NCI-H2107 (cell line): ENCODE measurements at regions not wholly inside any gene's neighbourhood (a gene's known extent, or its start where the extent isn't known, plus 50 kb on each side); places are given as distances from the start of the nearest gene placed in this dataset.

Experiments used
- DNase-seq: peaks from one replicate; lab custom pipeline; 2025; lab: John Stamatoyannopoulos, UW

DNA sequence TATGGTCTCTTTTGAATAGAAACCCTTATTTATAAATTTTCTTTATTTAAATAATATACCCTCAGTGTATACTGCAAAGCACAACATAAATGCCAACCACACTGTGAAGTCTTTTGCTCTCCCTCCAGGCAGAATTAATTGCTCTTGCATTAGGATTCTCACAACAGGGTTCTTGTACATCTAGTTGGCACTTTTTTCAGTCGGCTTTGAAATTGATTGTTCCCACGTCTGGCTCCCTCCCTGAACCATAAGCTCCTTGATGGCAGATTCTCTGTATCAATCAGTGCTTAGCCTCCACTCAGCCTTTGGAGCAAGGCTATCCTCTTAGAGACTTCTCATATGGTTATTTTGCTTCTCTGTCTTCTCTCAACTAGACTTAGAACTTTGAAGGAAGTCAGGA lies 288.0 kb upstream of the POU3F2 start:
- DNase-seq: no peak

DNA sequence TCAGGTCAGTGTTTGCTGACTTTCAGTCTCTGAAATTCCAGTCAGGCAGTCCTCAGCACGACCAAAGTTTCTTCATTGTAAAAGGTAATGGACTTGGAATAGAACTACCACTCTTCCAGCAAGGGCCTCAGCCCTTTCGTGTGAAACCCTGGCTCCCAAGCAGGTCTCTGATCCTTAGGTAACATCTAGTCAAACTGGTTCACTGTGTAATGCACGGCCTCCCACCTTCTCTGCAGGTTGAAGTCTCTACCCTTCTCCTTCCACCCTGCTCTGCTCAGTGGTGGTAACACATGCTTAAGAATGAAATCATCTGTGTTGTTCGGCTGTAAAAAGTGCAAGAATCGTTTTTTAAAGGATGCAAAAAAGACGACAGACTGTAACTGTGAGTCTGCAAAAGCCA lies 287.2 kb upstream of the POU3F2 start:
- no peak for DNase-seq

DNA sequence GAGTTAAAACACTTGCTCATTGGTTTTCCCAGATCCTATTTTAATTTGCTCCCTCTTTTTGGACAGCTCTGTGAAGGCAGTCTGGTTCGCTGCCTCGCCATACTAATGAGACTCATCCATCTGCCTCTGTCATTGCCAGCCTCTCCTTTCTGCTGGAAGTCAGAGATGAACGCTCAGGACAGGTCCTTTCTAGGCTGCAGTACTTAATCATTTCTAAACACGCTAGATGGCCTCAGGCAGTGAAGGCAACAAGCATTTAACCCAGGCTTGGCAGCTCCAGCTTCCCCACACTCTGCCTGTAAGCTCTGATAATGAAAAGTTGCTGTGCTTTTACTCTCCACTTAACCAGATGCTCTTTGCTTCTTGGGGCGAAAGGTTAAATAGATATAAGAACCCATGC lies 286.7 kb upstream of the POU3F2 start:
- no peak for DNase-seq

DNA sequence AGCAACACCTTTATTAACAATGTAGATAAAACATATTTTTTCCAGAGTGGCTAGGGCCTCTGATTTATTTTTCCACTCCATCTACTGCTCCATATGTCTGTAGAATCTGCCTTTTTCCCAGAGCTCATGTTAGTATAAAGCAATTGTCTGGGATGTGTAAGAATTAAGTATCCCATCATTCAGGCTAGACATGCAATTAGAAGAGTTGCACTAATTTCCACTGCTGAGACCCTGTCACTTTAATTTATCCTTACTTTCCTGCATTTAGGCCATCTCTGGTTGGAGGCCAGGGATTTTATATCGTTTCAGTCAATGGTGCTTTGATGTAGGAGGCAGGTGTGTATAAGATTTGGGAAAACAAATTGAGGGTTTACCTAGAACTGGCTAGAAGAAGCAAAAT lies 286.1 kb upstream of the POU3F2 start:
- no peak for DNase-seq

DNA sequence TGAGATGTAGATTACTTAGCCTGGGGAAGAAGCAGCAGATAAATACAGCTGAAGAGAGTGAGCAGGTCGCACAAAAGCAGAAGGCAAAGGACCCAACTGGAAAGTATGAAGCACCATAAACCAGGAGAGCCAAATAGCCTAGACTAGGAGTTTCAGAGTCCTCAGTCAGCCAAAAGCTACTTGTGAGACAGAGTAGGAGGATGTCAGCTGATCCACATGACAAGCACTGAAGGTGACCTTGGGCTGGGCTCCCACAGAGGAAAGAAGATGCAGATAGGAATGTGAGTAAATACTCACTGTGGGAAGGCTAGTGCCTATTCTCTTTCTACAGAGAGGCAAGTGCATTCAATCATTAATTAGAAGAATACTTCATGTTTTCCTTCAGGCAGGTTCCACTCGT lies 274.0 kb upstream of the POU3F2 start:
- no peak for DNase-seq

DNA sequence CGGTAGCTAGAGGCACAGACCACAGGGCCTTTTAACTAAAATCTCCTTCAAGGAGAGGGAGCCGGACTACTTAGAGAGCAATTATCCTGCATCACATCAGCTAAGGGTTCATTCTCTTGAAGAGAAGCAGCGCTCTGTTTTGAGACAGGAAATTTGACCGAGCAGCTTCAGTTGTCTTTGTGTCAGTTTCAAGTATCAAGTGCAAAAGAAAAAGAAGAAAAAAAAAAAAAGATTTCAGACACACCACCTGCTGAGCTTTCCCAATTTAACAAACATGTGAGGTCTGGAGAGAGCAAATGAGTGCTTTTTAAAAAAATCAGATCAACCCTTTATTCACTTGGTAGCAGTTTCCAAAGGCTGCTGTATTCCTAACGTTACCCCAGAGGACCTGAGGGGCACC lies 273.5 kb upstream of the POU3F2 start:
- no peak for DNase-seq

DNA sequence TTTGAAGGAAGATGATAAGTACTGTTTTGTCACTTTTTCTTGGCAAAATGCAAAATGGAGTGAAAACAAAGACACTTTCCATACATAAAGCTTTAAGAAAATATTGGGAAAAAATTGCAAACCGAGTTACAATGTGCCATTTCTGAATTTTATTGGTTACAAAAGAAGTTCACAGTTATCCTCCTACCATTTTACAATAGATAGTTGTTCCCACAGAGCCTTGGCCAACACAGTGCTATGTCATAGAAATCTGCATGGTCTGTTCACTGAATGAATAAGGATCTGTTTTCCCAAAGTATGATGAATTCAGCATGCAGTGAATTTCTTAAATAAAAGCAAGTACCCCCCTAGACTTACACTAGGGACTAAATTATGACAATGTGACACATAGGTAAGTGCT lies 268.2 kb upstream of the POU3F2 start:
- DNase-seq: no peak

DNA sequence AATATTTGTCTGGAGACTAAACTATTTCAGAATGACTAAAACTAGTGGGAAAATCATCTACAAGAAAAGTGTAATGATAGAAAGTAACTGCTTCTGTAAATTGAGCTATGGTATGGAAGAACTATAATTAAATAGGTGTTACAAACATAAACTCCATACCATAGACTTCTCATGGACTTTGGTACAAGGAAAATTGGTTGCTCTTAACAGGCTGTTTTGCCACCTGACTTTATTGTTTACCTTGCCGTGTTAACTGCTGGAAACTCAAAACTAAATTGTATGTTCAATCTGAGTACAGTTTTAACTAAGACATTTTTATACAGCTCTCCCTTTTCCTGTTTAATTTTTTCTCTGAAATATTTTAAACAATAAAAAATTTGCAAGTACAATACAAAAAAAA lies 261.8 kb upstream of the POU3F2 start:
- no peak for DNase-seq

DNA sequence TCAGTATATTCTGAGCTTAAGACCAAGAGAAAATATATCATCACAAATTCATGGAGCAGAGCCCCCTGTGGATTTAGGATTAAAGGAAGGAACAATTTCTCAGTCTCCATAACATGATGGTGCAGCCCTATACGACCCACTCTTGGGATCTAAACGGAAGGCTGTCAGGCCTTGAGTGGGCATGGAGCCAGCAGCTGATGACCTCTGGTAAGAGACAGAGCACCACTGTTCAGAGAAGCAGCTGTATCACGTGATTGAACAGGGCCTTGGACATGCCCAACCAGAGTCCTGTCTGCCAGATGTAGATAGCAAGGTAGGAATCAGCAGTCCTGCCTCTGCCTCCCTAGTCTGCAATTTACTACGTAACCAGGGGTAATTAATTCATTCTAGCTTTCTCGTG lies 259.4 kb upstream of the POU3F2 start:
- DNase-seq: no peak

DNA sequence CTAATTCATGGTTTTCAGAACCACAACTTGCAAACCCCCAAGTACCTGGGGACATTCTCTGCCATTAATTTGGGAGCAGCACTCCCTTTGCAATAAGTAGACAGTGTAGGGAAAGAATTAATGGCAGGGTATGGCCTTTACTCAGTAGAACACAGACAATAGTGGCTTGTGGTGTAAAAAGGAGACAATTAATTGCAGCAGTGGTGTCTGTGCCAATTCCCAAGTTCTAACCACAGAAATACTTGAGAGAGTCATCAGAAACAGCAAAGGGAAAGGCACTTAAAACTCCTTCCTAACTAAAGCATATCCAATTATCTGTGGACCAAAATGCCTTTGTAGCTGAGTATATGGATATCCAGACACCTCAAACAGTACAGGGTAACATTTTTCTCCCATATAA lies 257.6 kb upstream of the POU3F2 start:
- no peak for DNase-seq

DNA sequence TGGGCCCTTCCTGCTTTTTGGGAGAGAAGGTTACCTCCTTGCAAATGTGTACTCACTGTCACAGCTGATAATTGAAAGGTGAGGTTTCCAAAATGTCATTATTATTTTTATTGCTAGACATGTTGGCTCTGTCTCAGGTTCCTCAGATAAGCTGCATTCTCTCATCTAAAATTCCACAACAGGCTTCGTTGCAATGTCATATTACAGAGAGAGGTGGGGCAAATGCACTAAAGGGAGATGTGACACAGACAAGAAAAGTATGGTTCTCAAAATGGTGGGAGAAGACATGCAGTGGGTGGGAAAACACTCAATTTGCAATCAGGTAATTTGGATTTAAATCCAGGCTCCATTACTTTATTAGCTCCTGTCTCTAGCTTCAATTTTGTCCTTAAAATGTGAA lies 256.4 kb upstream of the POU3F2 start:
- no peak for DNase-seq

DNA sequence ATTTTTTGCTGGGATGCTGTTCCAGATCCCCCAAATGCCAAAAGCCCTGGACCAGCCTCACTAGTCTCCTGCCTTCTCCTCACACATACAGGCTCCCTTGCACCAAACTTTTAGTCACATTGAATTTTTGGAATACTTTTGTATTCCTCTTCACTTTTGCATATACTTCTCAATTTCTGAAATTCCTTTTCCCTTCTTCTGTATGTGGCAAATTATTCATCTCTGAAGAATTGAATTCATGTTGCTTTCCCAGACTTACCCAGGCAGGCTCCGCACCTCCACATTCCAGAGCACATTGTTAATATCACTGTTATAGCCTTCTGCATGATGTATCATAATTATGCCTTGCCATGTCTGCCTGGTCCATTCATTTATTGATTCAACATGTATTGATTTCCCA lies 255.3 kb upstream of the POU3F2 start:
- no peak for DNase-seq

DNA sequence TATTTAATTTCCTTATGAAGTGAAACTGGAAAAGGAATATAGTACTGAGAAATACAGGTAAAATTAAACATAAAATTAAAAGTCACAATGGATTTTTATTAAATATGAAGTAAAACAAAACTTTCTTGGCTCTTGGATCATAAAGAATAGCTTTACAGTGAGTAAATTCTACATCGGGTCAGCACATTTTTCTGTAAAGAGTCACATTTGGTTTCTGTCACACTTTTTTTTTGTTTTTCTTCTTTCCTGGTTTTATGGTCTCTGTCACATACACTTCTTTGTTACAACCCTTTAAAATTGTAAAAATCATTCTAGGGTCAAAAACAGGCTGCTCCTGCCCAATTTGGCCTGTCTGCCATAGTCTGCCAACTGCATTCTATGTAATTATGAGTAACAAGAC lies 254.4 kb upstream of the POU3F2 start:
- DNase-seq: no peak

DNA sequence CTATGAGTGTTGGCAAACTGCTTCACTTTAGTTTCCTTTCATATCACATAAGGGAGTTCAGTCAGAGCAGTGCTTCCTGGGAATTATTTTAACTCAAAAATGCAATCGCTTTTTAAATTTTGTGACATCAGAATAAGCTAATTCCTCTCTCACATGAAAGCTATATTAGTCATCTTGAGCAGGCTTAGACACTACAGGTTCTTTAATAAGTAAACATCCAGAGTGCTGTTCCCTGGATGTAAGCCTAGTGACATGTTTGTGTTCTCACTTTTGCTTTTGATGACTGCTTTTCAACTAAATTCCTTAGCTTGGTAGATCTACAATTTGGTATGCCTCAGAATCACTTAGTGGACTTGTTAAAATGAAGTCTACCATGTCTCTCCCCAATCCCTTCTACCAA lies 252.7 kb upstream of the POU3F2 start:
- DNase-seq: no peak

DNA sequence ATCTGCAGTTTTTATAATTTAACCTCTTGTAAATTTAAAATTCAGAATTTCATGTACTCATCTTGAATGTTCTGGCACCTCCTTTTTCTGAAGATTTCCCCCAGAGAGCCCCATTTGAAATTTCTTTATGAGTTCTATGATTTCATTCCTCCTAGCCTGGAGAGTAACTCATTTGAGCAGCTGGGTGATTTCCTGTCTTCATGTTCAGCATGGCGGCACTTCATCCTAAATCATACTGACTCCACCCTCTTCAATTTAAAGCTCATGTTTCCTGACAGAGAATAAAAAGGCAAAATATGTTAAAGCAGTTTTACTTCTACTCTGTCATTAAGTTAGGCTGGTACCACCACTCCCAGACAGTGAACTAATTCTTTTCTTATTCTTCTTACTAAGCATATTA lies 250.9 kb upstream of the POU3F2 start:
- no peak for DNase-seq

DNA sequence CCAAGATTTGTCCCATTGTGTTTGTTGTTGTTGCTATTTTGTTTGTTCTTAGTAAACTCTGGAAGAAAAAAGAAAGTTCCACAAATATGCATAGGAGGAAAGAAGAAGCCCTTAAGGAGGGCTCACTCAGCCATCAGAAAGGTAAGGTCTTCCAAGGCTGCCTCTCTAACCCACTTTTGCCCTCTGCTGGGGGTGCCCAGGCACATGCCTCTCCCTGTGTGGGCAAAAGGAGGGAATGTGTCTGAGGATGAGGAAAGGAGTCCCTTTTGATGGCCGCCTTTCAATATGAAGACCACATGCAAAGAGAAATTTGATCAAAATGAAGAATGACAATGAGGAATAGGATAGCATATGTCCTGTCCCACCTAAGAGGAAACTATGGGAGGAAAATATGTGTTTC lies 248.2 kb upstream of the POU3F2 start:
- no peak for DNase-seq

DNA sequence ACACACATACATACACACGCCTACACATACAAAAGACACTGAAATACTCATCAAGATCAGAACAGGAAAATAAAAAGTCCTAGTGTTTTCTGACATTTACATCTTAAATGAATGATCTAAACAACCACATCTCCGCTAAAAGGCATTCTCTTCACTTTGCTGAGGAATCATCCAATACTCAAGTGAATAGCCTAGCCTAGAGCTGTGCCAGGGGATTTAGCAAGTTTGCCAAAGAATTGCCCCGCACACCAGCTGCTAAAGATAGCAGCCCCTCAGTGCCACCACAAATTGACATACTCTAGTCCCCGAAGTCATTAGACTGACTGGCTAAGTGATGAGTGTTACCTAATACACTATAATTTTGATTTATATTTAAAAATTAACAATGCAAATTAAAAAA lies 246.8 kb upstream of the POU3F2 start:
- no peak for DNase-seq

DNA sequence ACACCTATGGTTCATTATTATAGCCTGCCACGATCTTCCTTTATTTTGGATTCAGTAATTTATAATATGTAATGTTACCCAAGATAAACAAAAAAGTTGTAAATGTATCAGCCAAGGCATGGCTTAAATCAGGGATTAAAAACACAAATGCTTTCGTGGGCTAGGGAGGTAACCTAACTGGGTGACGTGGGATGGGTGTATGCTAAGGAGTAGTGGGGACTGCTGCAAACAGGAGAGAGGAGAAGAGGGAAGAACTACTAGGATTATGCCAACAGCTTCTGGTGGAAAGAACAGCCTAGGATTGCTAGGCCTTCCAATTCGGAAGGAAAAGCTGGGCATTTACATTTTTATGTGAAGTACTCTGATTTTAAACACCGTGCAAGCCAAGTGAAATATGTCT lies 244.8 kb upstream of the POU3F2 start:
- DNase-seq: no peak

DNA sequence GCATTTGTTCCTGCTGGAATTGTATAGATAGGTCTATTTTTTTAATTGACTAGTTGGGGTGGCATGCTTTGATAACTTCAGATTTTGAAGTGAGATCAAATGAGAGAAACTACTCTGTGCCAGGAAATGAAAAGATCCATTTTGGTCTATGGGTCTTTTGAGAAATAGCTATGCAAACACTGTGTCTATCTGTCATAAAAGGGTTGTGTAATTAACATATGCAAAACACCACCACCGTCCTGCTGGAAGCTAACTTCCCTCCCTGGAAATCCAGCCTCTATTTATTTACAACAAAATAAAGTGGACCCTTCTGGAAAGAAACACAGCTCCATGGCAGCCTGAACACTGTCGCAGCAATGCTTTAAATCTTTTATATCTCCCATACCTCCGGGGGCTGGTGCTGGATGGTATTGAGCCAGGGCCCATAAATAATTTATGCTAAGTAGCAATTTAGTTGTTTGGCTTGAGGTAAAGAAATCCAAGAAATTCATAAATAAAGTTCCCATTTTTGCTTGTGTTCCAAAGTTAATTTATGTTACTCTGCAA lies 244.2 kb upstream of the POU3F2 start:
- DNase-seq: no peak

DNA sequence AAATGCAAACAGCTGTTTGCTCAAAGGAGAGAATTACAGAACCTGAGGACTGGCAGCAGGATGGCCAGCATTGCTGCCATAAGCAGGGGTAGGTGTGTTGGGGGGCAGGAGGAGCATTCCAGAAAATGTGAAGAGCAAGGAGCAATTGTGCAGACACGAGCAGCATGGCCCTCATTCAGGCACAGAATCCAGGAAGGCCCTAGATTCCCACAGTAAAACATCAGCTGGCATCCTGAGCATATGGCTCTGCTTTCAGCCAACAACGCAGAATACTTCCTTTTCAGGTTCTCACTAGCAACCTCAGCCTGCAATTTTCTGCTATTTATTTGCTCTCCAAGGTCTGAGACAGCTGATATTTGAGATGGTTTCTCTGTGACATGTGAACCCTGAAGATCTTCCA lies 243.4 kb upstream of the POU3F2 start:
- no peak for DNase-seq

DNA sequence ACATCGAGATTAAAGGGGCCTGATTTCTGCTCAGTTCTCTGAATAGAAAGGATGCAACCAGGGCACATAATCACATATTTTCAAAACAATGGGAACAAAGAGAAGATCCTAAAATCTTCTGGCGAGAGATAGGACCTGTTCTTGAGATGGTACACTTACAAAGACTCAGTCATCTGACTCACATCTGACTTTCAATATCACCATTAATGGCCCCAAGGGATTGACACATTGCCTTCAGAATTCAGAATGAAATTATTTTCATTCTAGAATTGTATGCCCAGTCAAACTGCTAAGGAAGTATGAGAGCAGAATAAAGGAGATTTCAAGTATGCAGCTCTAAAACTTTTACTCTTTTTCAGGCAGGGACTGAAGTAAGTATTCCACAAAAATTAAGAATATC lies 240.7 kb upstream of the POU3F2 start:
- no peak for DNase-seq

DNA sequence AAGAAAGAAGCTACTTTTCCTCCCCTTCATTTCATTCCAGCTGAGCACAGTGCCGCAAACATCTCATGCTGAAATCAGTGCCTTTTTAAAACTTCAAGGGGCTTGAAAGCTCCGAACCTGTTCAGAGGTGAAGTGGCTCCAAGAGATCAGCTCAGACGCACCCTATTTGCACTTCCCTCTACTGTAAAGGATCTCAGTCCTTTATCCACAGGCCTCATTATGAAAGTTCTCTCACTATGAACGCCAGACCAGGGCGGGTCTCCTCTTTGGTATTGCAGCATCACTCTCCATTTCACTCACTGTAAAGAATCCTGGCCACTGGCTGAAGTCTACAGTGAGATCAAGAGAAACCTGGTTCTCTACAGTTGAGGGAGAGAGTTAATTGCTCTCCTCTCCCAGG lies 232.7 kb upstream of the POU3F2 start:
- DNase-seq: no peak

DNA sequence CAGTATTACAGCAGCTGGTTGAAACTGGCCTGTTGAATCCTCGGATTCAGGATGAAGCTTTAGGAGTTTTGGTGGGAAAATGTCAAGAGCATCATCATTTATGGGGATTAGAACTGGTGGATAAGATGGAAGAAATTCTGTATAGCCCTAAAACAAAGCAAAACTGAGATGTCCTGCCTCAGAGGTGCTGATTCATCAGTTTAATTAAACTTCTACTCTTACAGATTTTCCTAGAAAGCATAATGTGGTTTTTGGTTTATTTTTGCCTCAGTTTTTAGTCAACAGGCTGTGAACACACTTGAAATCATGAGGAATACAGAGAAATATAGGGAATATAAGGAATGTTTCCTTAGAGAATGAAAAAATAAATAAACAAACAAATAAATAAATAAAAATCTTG lies 228.7 kb upstream of the POU3F2 start:
- no peak for DNase-seq

DNA sequence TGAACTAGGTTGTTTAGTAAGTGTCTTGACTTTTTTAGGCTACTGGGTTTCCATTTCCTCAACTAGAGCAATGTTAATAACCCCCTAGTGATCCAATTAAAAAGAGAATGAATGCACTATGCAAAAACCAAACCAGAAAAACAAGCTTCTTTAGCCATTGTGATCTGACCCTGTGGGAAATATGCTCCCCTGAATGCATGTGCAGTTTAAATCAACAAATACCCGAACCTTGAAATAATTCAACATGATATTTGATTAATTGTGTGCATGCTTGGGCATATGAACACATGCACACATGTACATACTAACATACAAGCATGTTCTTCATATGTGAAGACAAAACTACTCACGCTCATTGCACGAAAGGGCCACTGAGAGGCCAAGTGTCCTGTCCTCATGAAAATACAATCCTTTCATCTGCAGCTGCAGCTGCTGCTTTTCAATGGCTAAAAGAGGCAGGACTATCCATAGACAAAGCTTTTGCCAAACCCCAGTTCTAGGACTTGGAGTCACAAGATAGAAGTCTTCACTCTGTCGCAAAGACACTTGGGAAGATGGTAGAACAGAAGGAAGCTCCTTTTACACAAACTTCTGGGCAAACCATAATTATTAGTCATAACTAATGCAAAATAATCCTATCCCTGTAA lies 207.1 kb upstream of the POU3F2 start:
- no peak for DNase-seq

DNA sequence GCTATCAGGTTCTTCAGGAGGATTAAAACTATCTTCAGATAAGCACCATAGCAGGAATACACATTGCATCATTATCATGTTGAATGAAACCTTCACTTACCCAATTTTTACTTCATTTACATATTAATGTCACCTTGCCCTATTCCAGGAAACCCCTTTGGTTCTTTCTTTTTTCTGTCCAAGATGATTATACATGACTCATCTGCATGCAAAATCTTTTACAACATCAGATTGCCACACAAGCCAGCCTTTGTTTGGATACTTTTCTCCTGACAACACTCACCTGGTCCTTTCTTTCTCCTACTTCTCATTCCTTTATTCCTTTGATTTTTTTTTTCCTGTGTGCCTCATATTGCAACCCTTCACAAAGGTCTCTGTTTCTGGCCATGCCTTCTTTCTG lies 200.5 kb upstream of the POU3F2 start:
- DNase-seq: no peak
